Stimulated activated effector memory CD8-positive, alpha-beta T cell treated with anti-CD3 and anti-CD28 coated beads, Interleukin-12 subunit alpha, Interleukin-12 subunit beta, amount 100 ng/mL, for 72 hours (primary cell): ENCODE measurements at regions not wholly inside any gene's neighbourhood (a gene's known extent, or its start where the extent isn't known, plus 50 kb on each side); places are given as distances from the start of the nearest gene placed in this dataset.

Experiments used
- ATAC-seq: fragments of 150-1000 bp; cut with Tn5 transposase; 2 replicates; pipeline ENCODE4 v1.10.0; 2021
- DNase-seq, 2 donors: peaks; one replicate each; pipeline ENCODE4 v3.0.0; 2021 to 2022; ENCODE audit warnings: low spot score in 2 of 2
- H3K27ac Mint-ChIP-seq: one replicate; pipeline ENCODE4 v1.8.0; 2022; ENCODE audit warnings: mild to moderate bottlenecking, mixed read lengths
- H3K36me3 Mint-ChIP-seq: one replicate; pipeline ENCODE4 v1.8.0; 2022; ENCODE audit warnings: mild to moderate bottlenecking, mixed read lengths
- H3K4me1 Mint-ChIP-seq: one replicate; pipeline ENCODE4 v1.8.0; 2022; ENCODE audit warnings: mixed read lengths
- H3K4me3 Mint-ChIP-seq: one replicate; pipeline ENCODE4 v1.8.0; 2022; ENCODE audit warnings: mild to moderate bottlenecking, mixed read lengths
- H3K9me3 Mint-ChIP-seq: one replicate; pipeline ENCODE4 v1.8.0; 2022; ENCODE audit warnings: mixed read lengths

DNA sequence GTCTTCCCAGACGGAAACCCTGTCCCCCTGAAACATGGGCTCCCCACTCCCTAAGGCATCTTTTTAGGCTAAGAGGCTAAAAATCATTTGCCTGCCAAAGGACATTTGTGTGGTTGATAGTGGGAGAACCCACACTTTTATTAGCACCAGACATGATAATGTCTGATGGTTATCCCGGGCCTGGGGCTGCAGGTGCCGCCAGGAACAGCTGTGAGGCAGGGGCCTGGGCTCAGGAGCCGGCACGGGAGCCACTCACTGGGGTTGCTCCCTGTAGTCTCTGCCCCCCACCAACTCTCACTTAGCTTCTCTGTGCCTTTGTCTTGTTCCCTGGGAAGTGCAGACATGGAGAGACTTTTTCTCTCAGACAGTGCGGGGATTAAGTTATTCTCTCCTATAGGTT lies 193.6 kb downstream of the GLRX3 start:
- no peak overlapping the region for H3K4me3 Mint-ChIP-seq
- H3K9me3 Mint-ChIP-seq: peaks cover 8% of the 10 kb centered on the region
- H3K4me1 Mint-ChIP-seq: no peaks in the 10 kb centered on the region
- ATAC-seq (no peak), DNase-seq (no peak)
- no peaks in the 10 kb centered on the region for H3K36me3 Mint-ChIP-seq
- no peak overlapping the region for H3K27ac Mint-ChIP-seq

DNA sequence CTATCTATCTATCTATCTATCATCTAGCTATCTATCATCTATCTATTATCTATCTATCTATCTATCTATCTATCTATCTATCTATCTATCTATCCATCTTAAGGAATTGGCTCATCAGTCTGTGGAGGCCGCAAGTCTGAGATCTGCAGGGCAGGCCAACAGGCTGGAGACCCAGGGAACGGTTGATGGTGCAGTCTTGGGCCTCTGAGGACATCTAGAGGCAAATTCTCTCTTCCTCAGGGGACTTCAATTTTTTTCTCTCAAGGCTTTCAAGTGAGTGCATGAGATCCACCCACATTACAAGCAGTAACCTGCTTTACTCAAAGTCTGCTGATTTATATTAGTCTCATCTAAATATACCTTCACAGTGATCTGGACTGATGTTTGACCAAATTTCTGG lies 197.0 kb downstream of the GLRX3 start:
- H3K9me3 Mint-ChIP-seq: peaks cover 8% of the 10 kb centered on the region
- DNase-seq: no peak
- no peaks in the 10 kb centered on the region for H3K36me3 Mint-ChIP-seq
- H3K27ac Mint-ChIP-seq: no peak overlapping the region
- no peak for ATAC-seq
- H3K4me3 Mint-ChIP-seq: no peak overlapping the region
- no peaks in the 10 kb centered on the region for H3K4me1 Mint-ChIP-seq

DNA sequence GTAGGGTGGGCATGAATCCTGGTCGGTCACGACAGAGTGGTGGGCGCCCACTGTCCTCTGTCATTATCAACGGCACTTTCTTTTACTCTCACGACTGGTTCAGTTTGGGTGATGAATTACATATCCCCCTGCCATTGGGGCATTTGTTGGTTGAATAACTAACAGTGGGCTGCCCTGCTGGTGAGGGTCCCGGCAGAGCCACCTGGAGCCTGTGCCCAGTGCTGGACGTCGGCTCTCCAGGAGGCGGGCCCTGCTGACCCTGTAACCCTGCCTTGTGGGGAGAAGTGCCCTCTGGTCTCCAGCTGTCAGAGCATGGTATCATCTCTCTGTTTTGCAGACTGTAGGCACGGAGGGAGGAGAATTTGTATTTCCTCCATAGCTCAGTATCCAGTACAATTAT lies 199.1 kb downstream of the GLRX3 start:
- Mint-ChIP-seq H3K27ac (no peak overlapping the region), H3K36me3 (no peaks in the 10 kb centered on the region)

DNA sequence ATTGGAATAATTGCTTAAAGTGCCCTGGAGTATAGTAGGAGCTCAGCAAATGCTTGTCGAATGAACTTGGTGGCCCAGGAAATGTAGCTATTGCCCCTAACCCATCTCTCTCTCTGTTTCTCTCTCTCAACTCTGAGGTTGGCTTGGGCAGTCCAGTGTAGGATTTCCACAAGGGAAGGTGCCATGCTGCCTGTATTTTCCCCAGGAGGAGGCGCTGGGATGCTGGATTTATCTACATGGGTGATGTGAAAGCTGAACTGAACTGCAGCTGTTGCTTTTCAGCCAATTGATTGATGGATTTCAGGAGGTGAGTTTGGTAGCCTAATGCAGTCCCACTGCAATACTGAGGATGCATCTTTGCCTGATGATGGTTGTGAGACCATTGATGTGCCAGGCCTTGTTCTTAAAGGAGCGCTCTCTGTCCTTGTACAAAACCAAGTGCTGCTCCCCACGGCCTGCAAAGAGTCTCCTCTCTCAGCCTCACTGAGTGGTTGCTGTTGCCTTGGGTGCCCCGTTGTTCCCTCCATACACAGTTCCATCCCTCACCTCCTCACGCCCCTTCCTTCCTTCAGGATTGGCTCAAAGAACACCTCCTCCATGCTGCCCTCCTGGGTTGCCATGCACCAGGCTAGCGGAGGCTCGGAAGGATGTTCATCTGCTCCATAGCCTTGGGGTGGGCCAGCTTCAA lies 200.6 kb downstream of the GLRX3 start:
- no peaks in the 10 kb centered on the region for H3K36me3 Mint-ChIP-seq
- H3K4me3 Mint-ChIP-seq: no peak overlapping the region
- H3K9me3 Mint-ChIP-seq: peaks cover 9% of the 10 kb centered on the region
- no peaks in the 10 kb centered on the region for H3K4me1 Mint-ChIP-seq
- ATAC-seq (no peak), DNase-seq (no peak)
- H3K27ac Mint-ChIP-seq: no peak overlapping the region

More for the DNA sequence above, 199.1 kb downstream of the GLRX3 start:
- DNase-seq (no peak), ATAC-seq (no peak)
- Mint-ChIP-seq H3K4me1 (no peaks in the 10 kb centered on the region), H3K4me3 (no peak overlapping the region), H3K9me3 (peaks cover 9% of the 10 kb centered on the region)

DNA sequence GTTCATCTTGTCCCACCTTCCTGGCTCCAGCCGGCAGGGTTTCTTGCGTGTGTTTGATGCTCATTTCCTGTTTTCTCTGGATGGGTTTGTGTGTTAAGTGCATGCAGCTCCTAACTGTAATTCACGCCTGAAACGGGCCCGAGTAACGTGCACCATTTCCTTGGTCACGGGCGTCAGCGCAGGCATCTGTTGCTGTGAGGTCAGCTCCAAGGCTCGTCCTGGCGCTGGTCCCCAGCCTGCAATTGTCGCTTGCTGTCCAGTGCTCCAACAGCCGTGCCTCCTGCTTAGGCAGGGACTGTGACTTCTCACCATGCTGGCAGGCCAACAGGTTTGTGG lies 201.1 kb downstream of the GLRX3 start:
- Mint-ChIP-seq H3K27ac (no peak overlapping the region), H3K4me3 (no peak overlapping the region), H3K36me3 (no peaks in the 10 kb centered on the region), H3K4me1 (no peaks in the 10 kb centered on the region), H3K9me3 (peaks cover 9% of the 10 kb centered on the region)
- ATAC-seq (no peak), DNase-seq (no peak)

DNA sequence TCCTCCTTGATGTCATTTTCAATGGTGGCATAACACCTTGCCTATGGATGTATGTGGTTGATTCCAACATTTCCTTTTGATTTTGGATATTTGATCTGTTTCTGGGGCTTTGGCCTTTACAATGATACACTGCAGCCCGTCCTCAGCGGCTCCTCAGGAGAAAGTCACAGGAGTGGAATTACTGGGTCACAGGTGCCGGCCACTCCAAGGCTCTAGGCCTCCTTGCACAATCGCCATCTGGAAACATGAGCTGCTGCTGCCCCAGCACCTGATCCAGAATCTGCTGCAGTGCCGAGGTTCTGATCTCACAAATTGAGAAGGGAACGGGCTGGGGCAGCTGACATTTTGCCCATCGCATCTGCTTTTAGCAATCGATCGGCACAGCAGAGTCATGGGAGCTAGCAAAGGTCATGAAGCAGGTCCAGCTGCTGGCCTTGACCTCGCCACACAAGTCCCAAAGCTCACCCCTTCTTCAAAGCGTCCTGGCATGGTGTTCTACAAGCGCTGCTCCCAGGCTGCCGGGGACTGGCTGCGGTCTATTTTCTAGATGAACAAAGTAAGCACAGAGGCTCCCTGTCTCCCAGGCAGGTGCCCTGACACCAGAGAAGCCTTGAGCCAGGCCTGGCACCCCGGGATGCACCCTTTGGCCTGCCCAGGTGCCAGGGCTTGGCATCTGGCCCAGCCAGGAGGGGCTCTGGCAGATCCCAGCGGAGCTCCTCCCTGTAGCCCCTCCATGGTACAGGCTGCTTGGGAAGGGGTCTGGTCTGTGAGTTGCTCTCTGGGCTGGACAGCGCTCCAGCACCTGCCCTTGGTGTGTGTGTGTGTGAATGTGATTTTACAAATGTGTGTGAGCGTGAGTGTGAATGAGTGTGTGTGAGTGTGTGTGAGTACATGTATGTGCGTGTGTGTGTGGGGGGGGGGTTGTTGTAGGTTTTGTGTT lies 201.8 kb downstream of the GLRX3 start:
- no peak overlapping the region for H3K4me3 Mint-ChIP-seq
- no peak for ATAC-seq
- DNase-seq: no peak
- H3K4me1 Mint-ChIP-seq: no peaks in the 10 kb centered on the region
- H3K36me3 Mint-ChIP-seq: no peaks in the 10 kb centered on the region
- no peak overlapping the region for H3K27ac Mint-ChIP-seq
- peaks cover 6% of the 10 kb centered on the region for H3K9me3 Mint-ChIP-seq

DNA sequence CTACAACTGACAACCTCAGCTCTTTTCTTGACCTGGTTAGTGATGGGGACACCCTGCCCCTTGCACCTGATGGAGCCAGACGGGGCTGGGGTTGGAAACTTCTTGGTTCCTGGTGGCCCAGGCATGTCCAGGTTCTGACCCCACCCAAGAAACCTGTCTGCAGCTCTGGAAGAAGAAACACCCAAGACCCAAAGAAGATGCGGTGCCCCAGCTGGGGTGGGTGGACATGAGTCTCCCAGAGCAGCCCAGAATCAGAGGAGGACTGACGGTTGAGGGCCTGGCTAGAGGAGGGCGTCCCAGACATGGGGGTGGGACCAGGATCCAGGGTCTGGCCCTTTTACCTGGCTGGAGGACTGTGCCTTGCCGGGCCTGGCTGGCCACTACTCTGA lies 202.4 kb downstream of the GLRX3 start:
- peaks cover 4% of the 10 kb centered on the region for H3K9me3 Mint-ChIP-seq
- no peak overlapping the region for H3K4me3 Mint-ChIP-seq
- ATAC-seq (no peak), DNase-seq (no peak)
- H3K36me3 Mint-ChIP-seq: no peaks in the 10 kb centered on the region
- no peak overlapping the region for H3K27ac Mint-ChIP-seq
- H3K4me1 Mint-ChIP-seq: no peaks in the 10 kb centered on the region

DNA sequence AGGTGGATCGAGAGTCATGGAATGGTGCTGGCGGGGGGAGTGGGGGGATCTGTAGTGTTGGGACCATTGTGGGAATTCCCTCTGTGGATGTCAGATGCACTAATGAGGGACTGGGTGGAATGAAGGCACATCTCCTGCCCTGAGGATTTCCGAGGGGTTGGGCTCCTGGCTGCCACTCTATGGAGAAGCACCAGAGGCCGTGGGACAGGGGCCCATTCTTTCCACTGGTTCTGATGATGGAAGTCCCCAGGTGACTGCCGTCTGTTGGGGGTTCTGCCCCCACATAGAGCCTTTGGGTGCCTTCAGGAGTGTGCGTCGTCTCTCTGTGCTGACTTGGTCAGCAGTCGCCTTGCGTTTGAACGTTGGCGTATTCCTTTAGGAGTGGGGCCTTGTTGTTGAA lies 202.9 kb downstream of the GLRX3 start:
- H3K4me3 Mint-ChIP-seq: no peak overlapping the region
- no peak overlapping the region for H3K27ac Mint-ChIP-seq
- DNase-seq: no peak
- no peaks in the 10 kb centered on the region for H3K4me1 Mint-ChIP-seq
- no peaks in the 10 kb centered on the region for H3K36me3 Mint-ChIP-seq
- H3K9me3 Mint-ChIP-seq: peaks cover 4% of the 10 kb centered on the region
- ATAC-seq: no peak

DNA sequence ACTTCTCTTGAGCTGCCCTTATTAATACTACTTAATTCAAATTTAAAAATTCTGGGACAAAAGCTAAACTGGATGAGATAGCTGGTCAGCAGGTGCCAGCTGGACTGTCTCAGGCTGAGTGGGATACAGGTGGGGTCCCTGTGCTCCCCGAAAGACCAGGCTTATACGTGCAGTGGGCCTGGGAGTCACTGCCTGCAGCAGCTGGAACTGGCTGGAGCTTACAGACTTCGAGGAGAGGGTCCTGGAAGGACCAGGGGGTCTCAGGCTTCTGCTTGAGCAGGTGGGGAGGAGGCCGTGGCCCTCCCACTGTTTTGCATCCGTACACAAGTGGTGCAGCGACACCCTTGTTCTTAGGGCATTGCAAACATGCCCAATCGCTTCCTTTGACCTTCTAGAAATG lies 203.7 kb downstream of the GLRX3 start:
- ATAC-seq (no peak), DNase-seq (no peak)
- H3K36me3 Mint-ChIP-seq: no peaks in the 10 kb centered on the region
- peaks cover 4% of the 10 kb centered on the region for H3K9me3 Mint-ChIP-seq
- H3K4me1 Mint-ChIP-seq: no peaks in the 10 kb centered on the region
- H3K27ac Mint-ChIP-seq: no peak overlapping the region
- H3K4me3 Mint-ChIP-seq: no peak overlapping the region

DNA sequence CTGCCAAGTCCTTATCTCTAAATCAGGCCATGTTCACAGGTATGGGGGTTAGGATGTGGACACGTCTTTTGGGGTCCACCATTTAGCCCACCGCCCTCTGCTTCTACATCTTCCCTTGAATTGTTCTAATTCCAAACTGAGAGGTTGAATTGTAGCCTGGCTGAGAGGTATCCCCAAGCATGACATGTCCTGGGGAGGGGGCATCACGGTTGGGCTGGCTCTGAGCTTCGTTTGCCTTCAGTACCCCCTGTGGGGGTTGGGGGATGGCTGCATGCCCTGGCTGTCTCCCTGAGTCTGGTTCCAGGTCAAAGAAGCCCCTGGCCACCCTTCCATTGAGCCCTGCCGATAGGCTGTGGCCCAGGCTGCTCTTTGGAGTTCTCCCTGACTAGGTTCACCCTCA lies 204.6 kb downstream of the GLRX3 start:
- DNase-seq (no peak), ATAC-seq (no peak)
- no peak overlapping the region for H3K27ac Mint-ChIP-seq
- no peak overlapping the region for H3K4me3 Mint-ChIP-seq
- H3K4me1 Mint-ChIP-seq: no peaks in the 10 kb centered on the region
- H3K9me3 Mint-ChIP-seq: peaks cover 4% of the 10 kb centered on the region
- H3K36me3 Mint-ChIP-seq: no peaks in the 10 kb centered on the region

DNA sequence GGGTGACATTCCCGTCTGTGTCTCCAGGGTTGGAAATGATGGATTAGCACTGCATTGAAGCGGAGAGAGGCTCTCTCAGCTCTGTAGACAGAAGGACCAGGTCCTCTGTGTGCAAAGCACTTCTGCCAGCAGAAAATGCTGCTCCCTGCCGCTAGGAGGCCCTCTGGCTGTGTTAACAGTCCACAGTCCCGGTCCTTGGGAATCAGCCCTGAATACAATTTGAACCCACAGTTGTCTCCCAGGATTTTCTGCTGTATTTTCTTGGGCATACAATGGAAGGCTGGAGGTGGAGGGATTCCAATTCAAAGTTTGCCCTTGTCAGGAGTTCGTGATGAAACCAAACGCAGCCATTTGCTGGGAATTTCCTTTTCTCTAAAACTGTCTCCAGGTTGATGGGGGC lies 205.2 kb downstream of the GLRX3 start:
- H3K4me1 Mint-ChIP-seq: no peaks in the 10 kb centered on the region
- H3K27ac Mint-ChIP-seq: no peak overlapping the region
- H3K9me3 Mint-ChIP-seq: peaks cover 4% of the 10 kb centered on the region
- H3K4me3 Mint-ChIP-seq: no peak overlapping the region
- DNase-seq: no peak
- no peaks in the 10 kb centered on the region for H3K36me3 Mint-ChIP-seq
- ATAC-seq: no peak

DNA sequence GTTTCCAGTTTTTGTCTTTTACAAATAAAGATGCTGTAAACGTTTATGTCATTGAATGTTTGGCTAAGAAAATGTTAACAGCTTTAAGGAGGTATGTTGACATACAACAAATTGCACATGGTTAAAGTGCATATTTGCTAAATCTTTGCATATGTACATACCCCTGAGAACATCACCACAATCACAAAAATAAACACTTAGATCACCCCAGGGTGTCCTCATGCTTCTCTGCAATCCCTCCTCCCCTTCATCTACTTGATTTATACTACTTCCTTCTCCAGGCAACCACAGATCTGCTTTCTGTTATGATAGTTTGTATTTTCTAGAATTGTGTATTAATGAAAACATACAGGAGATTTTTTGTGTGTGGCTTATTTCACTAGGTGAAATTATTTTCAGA lies 209.5 kb downstream of the GLRX3 start:
- Mint-ChIP-seq H3K4me3 (no peak overlapping the region), H3K27ac (no peak overlapping the region), H3K4me1 (no peaks in the 10 kb centered on the region), H3K36me3 (no peaks in the 10 kb centered on the region), H3K9me3 (peaks cover 4% of the 10 kb centered on the region)
- no peak for ATAC-seq
- DNase-seq: no peak

DNA sequence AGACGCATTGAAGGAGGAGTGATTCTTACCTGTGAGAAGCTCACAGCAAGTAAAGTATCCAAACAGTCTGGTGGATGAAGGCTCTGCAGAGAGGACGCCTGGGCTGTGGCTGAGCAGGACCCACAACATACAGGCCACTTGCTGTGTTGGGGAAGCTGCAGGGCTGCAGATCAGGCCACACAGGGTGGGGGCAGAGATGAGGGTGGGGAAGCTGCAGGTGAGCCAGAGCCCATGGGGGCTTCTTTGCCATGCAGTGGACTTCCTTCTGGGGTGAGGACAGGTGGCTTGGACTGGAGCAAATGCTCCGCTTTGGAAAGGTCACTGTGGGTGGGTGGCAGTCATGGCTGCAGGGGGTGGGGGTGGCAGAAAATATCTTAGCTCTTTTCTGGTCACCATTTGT lies 214.8 kb downstream of the GLRX3 start:
- ATAC-seq (no peak), DNase-seq (no peak)
- no peak overlapping the region for H3K4me3 Mint-ChIP-seq
- no peaks in the 10 kb centered on the region for H3K4me1 Mint-ChIP-seq
- H3K27ac Mint-ChIP-seq: no peak overlapping the region
- no peaks in the 10 kb centered on the region for H3K36me3 Mint-ChIP-seq
- H3K9me3 Mint-ChIP-seq: peaks cover 4% of the 10 kb centered on the region

DNA sequence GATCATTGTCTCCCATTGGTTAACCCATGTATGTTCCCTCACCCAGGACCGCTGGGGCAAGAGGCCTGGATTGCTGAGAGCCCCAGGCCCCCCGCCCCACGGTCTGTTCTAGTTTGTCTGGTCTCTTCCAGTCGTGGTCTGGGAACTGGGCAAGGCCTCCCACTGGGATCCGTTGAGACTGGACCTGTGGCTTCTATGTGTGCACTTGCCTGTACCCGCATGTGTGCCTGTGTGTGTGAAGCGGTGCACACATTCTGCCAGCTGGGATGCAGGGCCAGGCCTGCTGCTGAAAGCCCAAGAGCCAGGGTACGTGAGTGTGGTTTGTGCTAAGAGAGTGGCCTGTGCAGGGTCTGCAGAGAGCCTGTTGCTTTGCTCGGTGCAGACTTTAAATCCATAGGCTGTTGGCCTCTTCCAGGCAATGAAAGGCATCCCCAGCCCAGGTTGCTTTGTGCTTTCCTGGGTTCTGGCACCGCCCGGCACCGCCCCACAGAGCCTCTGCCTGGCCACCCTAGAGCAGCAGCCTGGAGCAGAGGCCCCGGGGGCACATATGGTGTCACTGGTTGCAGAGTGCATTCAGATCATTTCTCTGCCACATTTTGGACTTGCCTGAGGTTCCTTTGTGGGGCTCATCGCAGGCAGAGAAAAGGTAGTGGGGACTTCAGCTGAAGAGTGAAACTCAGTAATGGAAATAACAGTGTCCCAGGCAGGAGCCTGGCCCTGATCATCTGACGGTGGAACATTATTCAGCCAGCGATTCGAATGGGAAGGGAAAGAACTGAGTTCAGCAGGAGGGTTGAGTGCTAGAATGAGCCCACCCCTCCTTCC lies 215.5 kb downstream of the GLRX3 start:
- Mint-ChIP-seq H3K4me3 (no peak overlapping the region), H3K9me3 (peaks cover 4% of the 10 kb centered on the region), H3K27ac (no peak overlapping the region), H3K4me1 (no peaks in the 10 kb centered on the region), H3K36me3 (no peaks in the 10 kb centered on the region)
- DNase-seq (no peak), ATAC-seq (no peak)

DNA sequence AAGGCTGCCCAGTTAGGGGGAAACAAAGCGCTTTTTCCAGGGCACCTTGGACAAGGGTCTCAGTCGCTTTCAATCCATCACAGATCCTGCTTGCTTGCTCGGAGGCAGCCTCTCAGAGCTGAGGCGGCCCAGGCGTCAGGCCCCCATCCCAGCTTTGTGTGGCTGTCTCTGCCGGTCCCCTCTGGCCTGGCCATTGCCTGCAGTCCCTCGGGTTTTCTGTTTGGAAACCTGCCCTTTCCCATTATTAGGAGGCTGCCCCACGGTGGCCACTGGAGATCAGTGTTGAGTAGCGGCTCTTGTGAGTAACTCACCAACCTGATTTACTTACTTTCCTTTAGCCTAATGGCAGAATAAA lies 216.1 kb downstream of the GLRX3 start:
- Mint-ChIP-seq H3K9me3 (peaks cover 4% of the 10 kb centered on the region), H3K27ac (no peak overlapping the region), H3K4me3 (no peak overlapping the region), H3K36me3 (no peaks in the 10 kb centered on the region), H3K4me1 (no peaks in the 10 kb centered on the region)
- ATAC-seq (no peak), DNase-seq (no peak)
